ENCODE measurements at regions not wholly inside any gene's neighbourhood (a gene's known extent, or its start where the extent isn't known, plus 50 kb on each side); places are given as distances from the start of the nearest gene placed in this dataset.

- TF ChIP-seq EZH2 (IDR thresholded peaks at IDR 0.05; ENCODE audit: insufficient read depth, poor library complexity, severe bottlenecking) (no peak), EZH2phosphoT487 (IDR thresholded peaks at IDR 0.05; ENCODE audit: insufficient read depth, low read depth) (no peak)
Measured at GRCh38 chr4:131302108-131302507, 1847.0 kb upstream of the PCDH10 start.

Data from GM23248 (cell line).